GM03348 (cell line): ENCODE measurements at regions not wholly inside any gene's neighbourhood (a gene's known extent, or its start where the extent isn't known, plus 50 kb on each side); places are given as distances from the start of the nearest gene placed in this dataset.

Experiments used
- DNase-seq: peaks from one replicate; pipeline ENCODE4 v3.0.0; 2012; ENCODE audit warnings: low spot score

DNA sequence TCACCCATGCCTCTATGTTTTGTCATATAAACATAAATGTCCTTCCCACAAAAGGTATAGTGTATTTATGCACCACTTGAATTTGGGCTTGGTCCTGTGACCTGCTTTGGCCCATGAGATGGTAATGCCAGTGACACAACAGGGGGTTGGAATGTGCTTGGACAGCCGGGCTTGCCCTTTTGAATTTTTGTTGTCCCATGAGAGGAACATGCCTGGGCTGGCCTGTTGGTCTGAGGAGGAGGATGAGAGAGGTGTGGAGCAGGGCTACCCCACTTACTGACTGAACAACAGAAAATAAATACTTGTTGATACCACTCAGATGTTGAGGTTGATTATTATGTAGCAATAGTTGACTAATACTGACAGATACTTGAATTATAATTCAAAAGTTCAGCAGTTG lies 63.2 kb upstream of the TCF4 start:
- DNase-seq: peak; percentile 27

DNA sequence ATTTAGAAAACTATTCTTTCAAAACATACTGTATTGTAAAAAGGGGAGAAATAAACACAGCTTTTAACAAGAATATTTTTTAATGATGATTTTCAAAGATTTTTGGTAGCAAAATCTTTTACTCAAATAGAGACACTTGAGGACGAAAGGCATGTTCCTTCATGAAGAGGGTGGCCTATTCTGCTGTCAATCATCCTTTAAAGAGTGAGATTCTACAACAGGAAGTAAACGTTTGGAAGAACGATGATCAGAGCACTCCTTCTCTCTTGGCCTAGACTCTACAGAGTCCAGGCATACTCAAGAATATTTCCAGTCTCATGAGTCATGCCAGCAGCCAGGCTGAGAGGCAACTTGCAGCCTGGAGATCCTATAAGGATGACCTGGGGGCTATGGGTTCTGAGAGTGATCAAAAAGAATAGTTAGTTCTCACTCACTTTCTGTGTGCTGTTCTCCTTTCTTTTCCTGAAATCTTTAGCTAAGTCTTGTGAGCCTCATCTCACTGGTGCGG lies 62.4 kb upstream of the TCF4 start:
- peak; percentile 20 for DNase-seq

DNA sequence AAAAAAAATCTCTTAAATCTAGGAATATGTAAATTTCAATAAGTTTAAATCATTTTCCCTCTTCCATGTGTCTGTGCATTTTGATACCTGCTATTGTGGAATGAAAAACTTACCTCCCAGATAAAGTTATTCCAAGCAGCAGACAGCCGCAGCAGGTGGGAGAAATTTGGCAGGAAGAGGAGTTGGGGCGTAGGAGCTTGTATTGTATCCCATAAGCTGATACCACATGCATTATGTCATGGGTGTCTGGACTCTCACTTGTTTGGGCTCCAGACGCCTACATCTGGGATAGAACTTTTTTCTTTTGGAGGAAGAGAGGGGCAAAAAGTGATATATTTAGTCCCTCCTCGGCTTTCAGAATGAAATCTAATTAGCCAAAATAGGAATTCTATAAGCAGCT lies 59.3 kb upstream of the TCF4 start:
- peak; percentile 20 for DNase-seq

DNA sequence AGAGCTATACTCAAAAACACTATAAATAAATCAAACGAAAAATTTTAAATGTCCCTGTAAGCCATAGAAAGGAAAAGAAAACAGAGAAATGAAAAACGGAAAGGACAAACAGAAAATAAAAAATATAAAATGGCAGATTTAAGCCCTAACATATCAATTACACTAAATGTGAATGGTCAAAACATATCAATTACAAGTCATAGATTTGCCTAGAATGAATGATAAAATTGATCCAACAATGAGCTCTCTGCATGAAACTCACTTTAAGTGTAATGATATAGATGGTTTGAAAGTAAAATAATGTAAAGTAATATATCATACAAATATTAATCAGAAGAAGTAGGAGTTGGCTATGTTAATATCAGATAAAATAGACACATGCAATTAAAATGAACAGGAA lies 54.2 kb upstream of the TCF4 start:
- no peak for DNase-seq

DNA sequence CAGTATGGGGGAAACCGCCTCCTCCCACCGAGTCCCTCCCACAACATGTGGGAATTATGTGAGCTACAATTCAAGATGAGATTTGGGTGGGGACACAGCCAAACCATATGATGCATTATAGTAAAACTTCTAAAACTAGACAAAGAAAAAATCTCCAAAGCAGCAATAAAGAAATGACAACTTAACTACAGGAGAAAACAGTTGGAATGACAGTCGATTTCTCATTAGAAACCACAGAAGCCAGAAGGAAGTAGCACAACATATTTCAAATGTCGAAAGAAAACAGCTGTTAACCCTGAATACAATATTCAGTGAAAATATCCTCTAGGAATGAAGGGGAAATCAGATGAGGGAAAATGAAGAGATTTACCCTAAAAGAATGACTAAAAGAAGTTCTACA lies 53.5 kb upstream of the TCF4 start:
- DNase-seq: no peak
